ENCODE measurements at regions not wholly inside any gene's neighbourhood (a gene's known extent, or its start where the extent isn't known, plus 50 kb on each side); places are given as distances from the start of the nearest gene placed in this dataset.

- TF ChIP-seq CTCF (conservative IDR thresholded peaks at IDR 0.05; ENCODE audit: low read length) (no peak), EZH2phosphoT487 (IDR thresholded peaks at IDR 0.05; ENCODE audit: borderline replicate concordance) (no peak)
Measured at GRCh38 chr10:83374741-83375140, 764.6 kb upstream of the GHITM start.

All from Loucy (cell line).